HS-27A (cell line): ENCODE measurements at regions not wholly inside any gene's neighbourhood (a gene's known extent, or its start where the extent isn't known, plus 50 kb on each side); places are given as distances from the start of the nearest gene placed in this dataset.

Source experiments
- DNase-seq: peaks from one replicate; pipeline ENCODE4 v3.0.0-alpha.2; 2012; ENCODE audit warnings: low read depth, missing footprints

DNA sequence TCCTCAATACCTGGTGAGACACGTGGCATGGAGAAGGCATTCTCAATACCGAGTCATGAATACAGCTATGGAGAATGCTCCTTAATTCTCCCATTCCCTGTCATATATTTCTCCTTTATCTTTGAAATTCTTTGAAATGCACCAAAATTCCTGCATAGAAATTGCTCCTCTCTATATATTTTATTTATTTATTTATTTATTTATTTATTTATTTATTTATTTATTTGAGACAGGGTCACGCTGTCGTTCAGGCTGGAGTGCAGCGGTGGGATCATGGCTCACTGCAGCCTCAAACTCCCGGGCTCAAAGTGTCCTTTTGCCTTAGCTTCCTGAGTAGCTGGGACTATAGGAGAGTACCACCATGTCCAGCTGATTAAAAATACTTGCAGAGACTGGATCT lies 190.3 kb upstream of the MAF start:
- no peak for DNase-seq

- no peak for DNase-seq
Observed at GRCh38 chr16:79788949-79789348, 188.4 kb upstream of the MAF start.

DNA sequence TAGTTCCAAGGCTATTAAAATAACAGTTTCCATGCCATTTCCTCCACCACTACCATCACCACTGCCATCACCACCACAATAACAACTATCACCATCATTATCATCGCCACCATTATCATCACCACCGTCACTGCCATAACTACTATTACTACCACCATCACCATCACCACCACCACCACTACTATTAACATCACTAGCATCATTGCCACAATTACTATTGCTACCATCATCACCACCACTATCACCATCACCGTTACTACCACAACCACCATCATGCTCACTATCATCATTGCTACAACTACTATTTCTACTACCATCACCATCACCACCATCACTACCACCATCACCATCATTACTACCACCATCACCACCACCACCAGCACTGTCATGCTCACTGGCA lies 185.9 kb upstream of the MAF start:
- no peak for DNase-seq

GRCh38 chr16:79784007-79784406 lies 183.5 kb upstream of the MAF start:
- no peak for DNase-seq

- DNase-seq: no peak
Observed at GRCh38 chr16:79777679-79778078, 177.1 kb upstream of the MAF start.

DNA sequence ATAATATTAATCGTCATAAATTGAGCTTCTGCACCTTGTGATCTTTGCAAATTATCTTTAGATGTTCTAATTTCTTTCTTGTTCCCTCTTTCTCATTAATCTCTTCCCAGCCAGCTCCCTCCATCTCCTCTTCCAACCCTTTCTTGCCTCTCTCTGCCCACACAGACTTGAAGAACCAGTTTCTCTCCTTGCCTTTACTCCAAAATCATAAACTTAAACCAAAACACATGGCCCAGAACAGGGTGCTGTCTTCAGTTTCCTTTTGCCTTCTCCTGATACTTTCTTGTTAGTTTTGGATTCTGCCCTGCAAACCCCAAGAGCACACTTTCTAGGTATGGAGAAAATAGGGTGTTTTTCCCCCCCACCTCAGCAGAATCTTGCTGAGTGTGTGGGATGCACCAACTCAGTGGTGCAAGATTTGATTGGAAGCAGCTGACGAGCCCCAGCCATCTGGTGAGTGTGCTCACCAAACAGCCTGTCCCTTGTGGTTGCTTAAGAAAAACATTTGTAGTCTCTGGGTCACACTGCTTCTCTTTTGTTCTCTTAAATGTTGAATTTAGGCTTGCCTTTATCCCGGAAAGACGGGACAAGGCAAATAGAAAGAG lies 175.8 kb upstream of the MAF start:
- DNase-seq: no peak

DNA sequence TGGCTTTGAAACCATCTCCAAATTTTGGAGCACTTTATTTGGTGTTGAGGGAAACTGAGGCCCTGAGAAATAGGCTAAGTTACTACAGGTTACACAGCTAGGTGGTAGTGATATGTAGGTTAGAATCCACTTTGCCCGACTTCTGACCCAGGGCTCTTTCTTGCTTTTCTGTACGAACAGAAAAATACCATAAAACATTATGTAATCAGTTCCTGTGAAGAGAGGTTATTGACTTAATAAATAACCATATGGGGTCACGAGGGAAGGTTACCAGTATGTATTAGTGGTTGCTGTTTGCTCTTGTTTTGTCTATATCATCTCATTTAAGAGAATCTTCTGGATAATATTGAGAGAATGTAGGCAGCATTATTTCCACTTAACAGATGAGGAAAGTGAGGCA lies 172.2 kb upstream of the MAF start:
- no peak for DNase-seq

DNA sequence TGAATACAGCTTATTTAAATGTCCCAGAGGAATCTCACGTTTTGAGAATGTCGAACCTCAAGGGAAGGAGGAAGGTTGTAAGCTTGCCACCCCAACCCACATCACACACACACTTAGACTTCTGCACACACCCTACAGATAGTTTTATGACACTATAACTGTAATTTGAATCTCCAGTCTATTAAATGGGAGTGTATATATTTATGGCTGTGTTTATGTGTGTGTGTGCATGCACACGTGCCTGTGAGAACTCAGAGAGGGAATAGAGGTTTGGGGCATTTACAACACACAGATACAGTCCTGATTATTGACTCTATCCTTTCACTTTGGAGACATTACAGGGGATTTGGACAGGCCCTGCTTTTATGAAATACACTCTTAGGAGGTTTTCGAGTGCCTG lies 171.5 kb upstream of the MAF start:
- no peak for DNase-seq

DNA sequence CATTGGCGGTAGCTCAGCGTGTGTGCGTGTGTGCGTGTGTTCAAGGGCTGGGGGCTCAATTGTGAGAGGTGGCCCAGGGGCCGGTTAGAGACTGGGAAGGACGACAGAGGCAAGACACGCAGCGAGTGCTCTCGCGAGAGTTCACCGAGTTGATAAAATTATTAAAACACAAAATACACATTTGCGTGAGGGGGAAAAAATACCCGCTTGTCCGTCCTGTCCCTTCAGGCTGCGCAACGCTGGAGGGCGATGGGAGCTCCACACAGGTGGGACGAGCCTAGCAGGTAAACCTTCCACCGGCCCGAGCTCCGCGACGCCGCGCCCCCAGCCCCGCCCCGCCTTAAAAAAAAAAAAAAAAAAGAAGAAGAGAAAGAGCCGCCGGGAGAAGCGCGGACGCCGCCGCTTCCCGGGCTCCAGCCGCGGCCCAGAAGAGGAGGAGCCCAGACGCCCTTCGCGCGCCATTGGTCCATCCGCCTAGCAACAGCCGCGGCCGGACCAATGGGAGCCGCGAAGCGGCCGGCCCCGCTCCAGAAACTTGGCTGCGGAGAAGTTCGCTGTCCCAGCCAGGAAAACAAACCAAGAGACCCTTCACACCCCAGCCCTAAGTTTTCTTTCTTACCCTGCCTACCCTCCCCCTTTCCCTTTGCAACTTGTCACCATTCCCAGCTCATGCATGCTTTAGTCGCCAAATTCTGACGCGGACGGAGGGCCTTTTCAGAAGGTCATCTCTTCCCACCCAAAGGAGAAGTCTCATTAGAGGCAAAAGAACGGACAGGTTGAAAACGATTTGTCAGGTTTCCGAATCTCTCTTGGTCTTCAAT lies 169.9 kb upstream of the MAF start:
- DNase-seq: no peak

GRCh38 chr16:79769928-79770243 lies 169.3 kb upstream of the MAF start:
- no peak for DNase-seq

DNA sequence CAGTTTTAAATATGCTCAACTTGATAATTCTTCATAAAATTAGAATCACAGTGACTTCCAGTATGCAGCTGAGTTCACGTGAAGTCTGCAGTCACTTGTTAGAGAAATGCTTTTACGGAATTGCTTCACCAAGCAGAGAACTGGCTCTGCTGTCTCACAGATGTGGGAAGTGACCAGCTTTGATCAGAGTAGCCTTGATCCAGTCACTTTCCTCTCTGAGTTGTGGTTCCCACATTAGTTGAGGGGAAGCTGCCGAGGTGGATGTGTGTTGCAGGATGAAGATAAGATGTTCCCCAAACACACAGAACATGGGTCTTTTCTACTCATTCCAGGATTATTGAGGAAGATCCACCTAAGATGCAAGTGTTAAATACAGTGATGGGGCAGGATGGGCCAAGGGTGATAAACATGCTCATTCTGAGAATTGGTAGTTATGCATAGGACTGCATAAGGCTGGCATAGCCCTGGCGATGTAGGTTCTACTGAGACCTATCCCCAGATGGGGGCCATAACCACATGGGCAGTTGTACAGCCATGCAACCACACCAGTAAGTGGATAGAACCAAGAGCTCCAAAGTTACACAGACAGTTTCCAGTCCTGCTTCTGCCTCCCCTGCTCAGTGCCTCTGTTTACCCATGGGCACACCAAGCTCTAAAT lies 168.9 kb upstream of the MAF start:
- no peak for DNase-seq

- DNase-seq: no peak
Observed at GRCh38 chr16:79768276-79768970, 167.9 kb upstream of the MAF start.

- DNase-seq: no peak
Observed at GRCh38 chr16:79767421-79768275, 167.1 kb upstream of the MAF start.

DNA sequence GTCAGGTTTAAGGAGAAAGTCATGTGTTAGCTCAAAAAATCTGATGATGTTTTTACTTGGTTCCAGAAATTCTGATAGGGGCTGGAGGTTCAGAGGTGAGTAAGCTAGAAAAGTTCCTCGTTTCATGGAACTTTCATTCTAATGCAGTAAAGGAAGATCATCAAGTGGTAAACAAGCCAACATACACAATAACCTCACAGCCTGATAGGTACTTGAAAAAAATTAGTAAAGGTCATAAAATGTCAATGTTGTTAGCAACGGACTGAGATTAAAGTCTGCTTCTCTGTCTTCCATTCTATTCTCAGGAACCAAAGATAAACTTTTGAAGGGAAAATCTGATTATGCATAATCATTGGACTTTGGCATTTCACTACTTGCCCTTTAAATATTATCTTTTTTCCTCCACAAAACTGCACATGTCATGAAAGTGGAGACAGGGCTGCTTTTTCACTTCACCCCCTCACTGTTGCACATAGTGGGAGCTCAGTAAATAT lies 165.4 kb upstream of the MAF start:
- DNase-seq: no peak

- DNase-seq: no peak
Observed at GRCh38 chr16:79765431-79765830, 164.9 kb upstream of the MAF start.

DNA sequence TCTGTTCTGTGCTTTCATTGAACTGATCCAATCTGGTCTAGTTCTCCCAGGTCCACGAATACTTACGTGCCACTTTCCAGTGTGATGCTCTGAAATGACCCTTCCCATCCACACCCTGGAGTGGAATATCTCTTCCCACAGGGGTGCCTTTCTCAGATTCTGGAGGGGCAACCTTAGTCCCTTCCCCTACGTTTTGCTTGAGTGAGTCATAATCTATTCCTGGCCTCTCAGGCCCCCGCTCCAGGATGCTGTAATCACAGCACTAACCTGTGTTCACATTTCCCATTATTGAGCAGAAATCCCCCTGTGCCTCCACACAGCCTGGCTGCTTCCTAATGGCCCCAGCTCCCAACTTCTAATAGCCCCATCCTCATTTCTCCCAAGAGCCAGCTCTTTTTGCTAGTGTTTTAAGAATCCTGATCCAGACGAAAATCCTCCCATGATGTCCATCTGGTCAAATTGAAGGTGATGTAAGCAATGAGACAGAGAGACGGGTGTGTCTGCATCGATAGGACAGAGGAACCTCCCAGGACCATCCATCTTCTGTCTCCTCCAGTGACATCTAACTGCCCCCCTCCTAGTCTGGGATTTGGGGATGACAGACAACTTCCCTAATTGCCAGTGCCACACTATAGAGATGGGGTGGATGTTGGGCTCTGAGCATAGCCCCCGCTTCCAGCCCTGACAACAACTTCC lies 164.0 kb upstream of the MAF start:
- no peak for DNase-seq

- no peak for DNase-seq
Observed at GRCh38 chr16:79762217-79762616, 161.7 kb upstream of the MAF start.

GRCh38 chr16:79758615-79759346 lies 158.2 kb upstream of the MAF start:
- DNase-seq: no peak

DNA sequence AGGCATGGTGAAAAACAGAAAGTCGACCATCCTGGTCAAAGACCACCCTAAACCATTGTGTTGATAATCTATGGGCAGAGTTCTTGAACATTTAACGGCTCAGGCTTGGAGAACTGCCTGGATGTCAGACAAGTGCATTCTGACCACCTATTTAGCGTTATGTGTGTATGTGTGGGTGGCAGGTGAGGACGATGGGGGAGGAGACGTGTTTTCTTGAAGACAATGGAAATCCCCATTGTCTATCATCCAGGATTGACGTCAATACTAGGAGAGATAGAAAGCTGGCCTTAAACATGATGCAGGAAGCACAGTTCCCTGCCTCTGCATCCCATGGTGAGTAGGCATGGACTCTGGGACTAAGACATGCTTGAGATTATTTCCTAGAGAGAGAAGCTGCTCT lies 157.4 kb upstream of the MAF start:
- no peak for DNase-seq

DNA sequence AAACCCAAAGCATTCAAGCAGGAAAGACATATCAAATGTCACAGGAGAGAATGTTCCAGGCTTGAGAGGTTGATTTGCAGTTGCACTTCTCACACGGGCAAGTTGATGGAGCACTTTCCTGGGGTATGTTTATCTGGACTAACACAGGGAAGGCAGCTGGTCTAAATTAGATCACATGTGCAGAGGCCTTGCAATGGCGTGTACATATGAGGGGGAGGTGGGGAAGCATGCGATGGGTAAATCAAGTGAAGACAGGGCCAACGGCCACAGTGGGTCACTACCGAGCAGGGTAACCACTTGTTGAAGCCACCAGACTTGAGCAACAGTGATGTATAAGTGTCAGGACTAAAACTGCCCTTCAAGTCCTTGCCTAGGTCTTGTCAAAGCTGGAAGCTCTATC lies 156.6 kb upstream of the MAF start:
- DNase-seq: no peak

- no peak for DNase-seq
Observed at GRCh38 chr16:79756571-79756970, 156.0 kb upstream of the MAF start.
